Fibroblast of lung (primary cell): ENCODE measurements at regions not wholly inside any gene's neighbourhood (a gene's known extent, or its start where the extent isn't known, plus 50 kb on each side); places are given as distances from the start of the nearest gene placed in this dataset.

Experiments
- DNase-seq, 2 donors: peaks; one replicate each; pipeline versions ENCODE4 v3.0.0 to v3.0.0-alpha.2; 2010; ENCODE audit warnings: low read depth in 2 of 2
- H2AFZ ChIP-seq: 2 replicates; pipeline ENCODE4 v1.5.1; 2012; ENCODE audit warnings: low read length, control low read depth, inconsistent platforms
- H3K27ac ChIP-seq: 2 replicates; pipeline ENCODE4 v1.5.1; 2011; ENCODE audit warnings: low read length, control low read depth; ENCODE audit not compliant: insufficient read depth
- H3K27me3 ChIP-seq: 2 replicates; pipeline ENCODE4 v1.5.1; 2011; ENCODE audit warnings: mild to moderate bottlenecking, low read length; ENCODE audit not compliant: control insufficient read depth, insufficient read depth
- H3K36me3 ChIP-seq: 2 replicates; pipeline ENCODE4 v1.5.1; 2011; ENCODE audit warnings: low read length; ENCODE audit not compliant: control insufficient read depth, insufficient read depth
- H3K4me1 ChIP-seq: 2 replicates; pipeline ENCODE4 v1.5.1; 2011; ENCODE audit warnings: low read length; ENCODE audit not compliant: control insufficient read depth, insufficient read depth; ENCODE audit errors: extremely low read depth
- H3K4me2 ChIP-seq: 2 replicates; pipeline ENCODE4 v1.5.1; 2011; ENCODE audit warnings: low read length, control low read depth; ENCODE audit not compliant: insufficient read depth; ENCODE audit errors: extremely low read depth
- H3K4me3 ChIP-seq, 4 experiments: fragments of 200-600 bp in 1 of 4; sonication (generic) in 1 of 4; replicated peaks in 1 of 4; 2 replicates each; pipeline ENCODE4 v1.5.1; 2011 to 2016; ENCODE audit warnings: low read length in 4 of 4, low read depth in 3 of 4, mild to moderate bottlenecking in 3 of 4, control low read depth in 2 of 4, inconsistent platforms in 1 of 4, mixed read lengths in 1 of 4; ENCODE audit not compliant: insufficient read depth in 1 of 4; ENCODE audit errors: control extremely low read depth in 1 of 4
- H3K79me2 ChIP-seq: 2 replicates; pipeline ENCODE4 v1.5.1; 2012; ENCODE audit warnings: mild to moderate bottlenecking, low read length, inconsistent platforms; ENCODE audit not compliant: control insufficient read depth, insufficient read depth
- H3K9ac ChIP-seq: 2 replicates; pipeline ENCODE4 v1.5.1; 2011; ENCODE audit warnings: mild to moderate bottlenecking, low read length, control low read depth; ENCODE audit not compliant: insufficient read depth
- H3K9me3 ChIP-seq: 2 replicates; pipeline ENCODE4 v1.5.1; 2012; ENCODE audit warnings: low read depth, low read length; ENCODE audit not compliant: control insufficient read depth, insufficient read depth
- H4K20me1 ChIP-seq: 2 replicates; pipeline ENCODE4 v1.5.1; 2011; ENCODE audit warnings: low read length; ENCODE audit not compliant: control insufficient read depth, insufficient read depth; ENCODE audit errors: extremely low read depth
- EZH2 ChIP-seq: IDR thresholded peaks from 2 replicates; pipeline ENCODE4 v1.5.1; 2012; ENCODE audit warnings: low read length, control low read depth, mild to moderate bottlenecking; ENCODE audit errors: missing control alignments
- TF ChIP-seq, protein P1 (sequence below), 2 donors: IDR thresholded peaks in 1 of 2; conservative IDR thresholded peaks in 1 of 2; 1 replicate in 1 of 2; 2 replicates in 1 of 2; pipeline ENCODE4 v1.5.1; 2011 to 2012; ENCODE audit warnings: low read length in 2 of 2, control low read depth in 1 of 2, inconsistent platforms in 1 of 2, low read depth in 1 of 2, mild to moderate bottlenecking in 1 of 2

DNA sequence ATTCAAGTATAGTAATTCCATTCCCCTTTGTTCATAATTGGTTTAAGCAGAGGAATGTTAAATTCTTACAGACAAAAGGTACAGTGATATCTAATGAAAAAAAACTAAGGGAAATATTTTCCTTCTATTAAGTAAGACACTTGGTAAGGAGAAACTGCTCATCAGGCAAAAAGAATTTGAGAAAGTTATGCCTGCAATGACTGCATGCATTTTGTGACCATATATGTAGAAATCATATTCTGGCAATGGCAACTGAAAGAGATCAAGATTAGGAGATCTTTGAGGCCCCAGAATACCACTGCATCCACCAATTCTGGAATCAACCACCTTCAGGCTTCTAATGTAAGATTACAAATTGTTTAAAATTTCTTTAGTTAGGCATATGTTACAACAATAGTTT lies 364.8 kb downstream of the PCDH10 start:
- no peaks in the 10 kb centered on the region for H3K79me2 ChIP-seq
- H3K9ac ChIP-seq = no peak overlapping the region
- peak; percentile 1 to 78 for DNase-seq
- H3K36me3 ChIP-seq = no peaks in the 10 kb centered on the region
- H3K9me3 ChIP-seq = no peaks in the 10 kb centered on the region
- H3K4me3 ChIP-seq = no peak overlapping the region
- TF ChIP-seq, protein P1, sequence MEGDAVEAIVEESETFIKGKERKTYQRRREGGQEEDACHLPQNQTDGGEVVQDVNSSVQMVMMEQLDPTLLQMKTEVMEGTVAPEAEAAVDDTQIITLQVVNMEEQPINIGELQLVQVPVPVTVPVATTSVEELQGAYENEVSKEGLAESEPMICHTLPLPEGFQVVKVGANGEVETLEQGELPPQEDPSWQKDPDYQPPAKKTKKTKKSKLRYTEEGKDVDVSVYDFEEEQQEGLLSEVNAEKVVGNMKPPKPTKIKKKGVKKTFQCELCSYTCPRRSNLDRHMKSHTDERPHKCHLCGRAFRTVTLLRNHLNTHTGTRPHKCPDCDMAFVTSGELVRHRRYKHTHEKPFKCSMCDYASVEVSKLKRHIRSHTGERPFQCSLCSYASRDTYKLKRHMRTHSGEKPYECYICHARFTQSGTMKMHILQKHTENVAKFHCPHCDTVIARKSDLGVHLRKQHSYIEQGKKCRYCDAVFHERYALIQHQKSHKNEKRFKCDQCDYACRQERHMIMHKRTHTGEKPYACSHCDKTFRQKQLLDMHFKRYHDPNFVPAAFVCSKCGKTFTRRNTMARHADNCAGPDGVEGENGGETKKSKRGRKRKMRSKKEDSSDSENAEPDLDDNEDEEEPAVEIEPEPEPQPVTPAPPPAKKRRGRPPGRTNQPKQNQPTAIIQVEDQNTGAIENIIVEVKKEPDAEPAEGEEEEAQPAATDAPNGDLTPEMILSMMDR (conservative IDR thresholded peaks at IDR 0.05 in 1 of 2, IDR thresholded peaks at IDR 0.05 in 1 of 2; ENCODE audit: low read depth in 1 of 2, low read length in 2 of 2) = no peak
- no peak for TF ChIP-seq EZH2
- H3K4me1 ChIP-seq = no peaks in the 10 kb centered on the region
- H4K20me1 ChIP-seq = no peaks in the 10 kb centered on the region
- no peak overlapping the region for H2AFZ ChIP-seq
- H3K27ac ChIP-seq = no peak overlapping the region
- H3K27me3 ChIP-seq = no peaks in the 10 kb centered on the region
- H3K4me2 ChIP-seq = no peak overlapping the region

DNA sequence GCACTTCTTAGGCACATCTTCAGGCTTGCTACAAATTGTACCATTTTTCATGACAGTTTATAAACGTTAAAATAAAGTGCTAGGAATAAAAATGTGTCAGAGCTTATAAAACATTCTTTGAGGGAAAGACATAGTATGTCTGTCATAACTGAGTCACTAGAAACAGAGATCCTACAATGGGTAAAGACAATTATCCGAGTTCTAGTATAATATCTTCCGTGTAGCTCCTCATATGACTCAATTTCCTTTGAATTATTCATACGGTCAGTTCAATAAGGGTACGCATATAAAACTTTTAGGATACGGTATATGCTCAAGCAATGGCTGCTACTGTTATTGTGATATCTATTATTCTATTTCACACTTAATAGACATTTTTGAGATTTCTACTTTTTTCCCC lies 349.1 kb downstream of the PCDH10 start:
- Histone ChIP-seq H4K20me1 (no peaks in the 10 kb centered on the region), H3K36me3 (no peaks in the 10 kb centered on the region), H3K4me3 (no peak overlapping the region), H3K79me2 (no peaks in the 10 kb centered on the region), H3K4me2 (no peak overlapping the region), H3K27me3 (no peaks in the 10 kb centered on the region), H2AFZ (no peak overlapping the region), H3K27ac (no peak overlapping the region), H3K9me3 (no peaks in the 10 kb centered on the region), H3K4me1 (no peaks in the 10 kb centered on the region), H3K9ac (no peak overlapping the region)
- DNase-seq = peak in 1 of 2 donors; percentile 29
- no peak for TF ChIP-seq EZH2
- TF ChIP-seq, protein P1 (conservative IDR thresholded peaks at IDR 0.05 in 1 of 2, IDR thresholded peaks at IDR 0.05 in 1 of 2; ENCODE audit: low read depth in 1 of 2, low read length in 2 of 2) = no peak

- Histone ChIP-seq H3K79me2 (no peaks in the 10 kb centered on the region), H3K27ac (no peak overlapping the region), H3K9ac (no peak overlapping the region), H3K4me3 (no peak overlapping the region), H2AFZ (no peak overlapping the region), H3K4me1 (no peaks in the 10 kb centered on the region), H4K20me1 (no peaks in the 10 kb centered on the region), H3K4me2 (no peak overlapping the region), H3K27me3 (no peaks in the 10 kb centered on the region), H3K36me3 (no peaks in the 10 kb centered on the region), H3K9me3 (no peaks in the 10 kb centered on the region)
- DNase-seq = peak in 1 of 2 donors; percentile 72
- no peak for TF ChIP-seq EZH2
- TF ChIP-seq, protein P1 (conservative IDR thresholded peaks at IDR 0.05 in 1 of 2, IDR thresholded peaks at IDR 0.05 in 1 of 2; ENCODE audit: low read depth in 1 of 2, low read length in 2 of 2) = no peak
Measured at GRCh38 chr4:133493776-133494175, 344.7 kb downstream of the PCDH10 start.
